NAMALWA (cell line): ENCODE measurements at regions not wholly inside any gene's neighbourhood (a gene's known extent, or its start where the extent isn't known, plus 50 kb on each side); places are given as distances from the start of the nearest gene placed in this dataset.
"Not testable (repeated sequence)": the region's sequence is repeated elsewhere in the genome, so short reads cannot be mapped to it uniquely, and the experiment has no call there.

Experiments used
- DNase-seq: peaks from one replicate; pipeline ENCODE4 v3.0.0-alpha.2; 2015; ENCODE audit warnings: low spot score

- no peak for DNase-seq
Observed at GRCh38 chr13:88424463-88424862, 753.3 kb downstream of the SLITRK5 start.

GRCh38 chr13:88426661-88427060 is 755.5 kb downstream of the SLITRK5 start:
- no peak for DNase-seq

DNA sequence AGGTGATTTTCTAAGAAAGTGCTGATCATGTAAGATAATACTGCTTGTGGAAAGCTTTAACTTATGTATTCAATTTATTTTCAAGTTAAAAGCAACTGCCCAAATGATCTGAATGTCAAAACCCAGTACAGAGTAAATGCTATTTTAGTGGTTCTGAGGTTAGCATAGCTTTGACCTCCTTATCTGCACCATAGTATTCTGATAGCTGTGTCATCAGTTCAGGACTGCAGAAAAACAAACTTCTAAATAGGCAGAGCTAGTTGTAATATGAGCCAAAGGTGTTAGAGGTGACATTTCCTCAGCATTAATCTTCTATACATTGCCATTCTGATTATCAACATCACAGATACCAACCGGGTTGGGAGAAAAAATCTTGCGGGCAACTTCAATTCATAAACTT is 758.7 kb downstream of the SLITRK5 start:
- DNase-seq: no peak

- no peak for DNase-seq
Observed at GRCh38 chr13:88434953-88435352, 763.8 kb downstream of the SLITRK5 start.

- DNase-seq: no peak
Observed at GRCh38 chr13:88436974-88437373, 765.8 kb downstream of the SLITRK5 start.

GRCh38 chr13:88450515-88450914 is 779.3 kb downstream of the SLITRK5 start:
- no peak for DNase-seq

- DNase-seq: peak; percentile 63
Observed at GRCh38 chr13:88456151-88456550, 785.0 kb downstream of the SLITRK5 start.

GRCh38 chr13:88459331-88459730 is 788.2 kb downstream of the SLITRK5 start:
- DNase-seq: no peak

- no peak for DNase-seq
Observed at GRCh38 chr13:88461272-88462009, 790.3 kb downstream of the SLITRK5 start.

DNA sequence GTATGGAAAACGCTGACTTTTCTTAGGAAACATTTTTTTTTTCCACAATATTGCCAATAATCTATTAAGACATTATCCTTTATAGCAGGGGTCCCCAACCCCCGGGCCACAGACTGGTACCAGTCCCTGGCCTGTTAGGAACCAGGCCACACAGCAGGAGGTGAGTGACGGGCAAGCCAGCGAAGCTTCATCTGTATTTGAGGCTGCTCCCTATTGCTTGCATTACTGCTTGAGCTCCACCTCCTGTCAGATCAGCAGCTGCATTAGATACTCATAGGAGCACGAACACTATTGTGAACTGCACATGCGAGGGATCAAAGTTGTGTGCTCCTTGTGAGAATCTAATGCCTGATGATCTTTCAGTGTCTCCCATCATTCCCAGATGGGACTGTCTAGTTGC is 793.7 kb downstream of the SLITRK5 start:
- peak; percentile 68 for DNase-seq

DNA sequence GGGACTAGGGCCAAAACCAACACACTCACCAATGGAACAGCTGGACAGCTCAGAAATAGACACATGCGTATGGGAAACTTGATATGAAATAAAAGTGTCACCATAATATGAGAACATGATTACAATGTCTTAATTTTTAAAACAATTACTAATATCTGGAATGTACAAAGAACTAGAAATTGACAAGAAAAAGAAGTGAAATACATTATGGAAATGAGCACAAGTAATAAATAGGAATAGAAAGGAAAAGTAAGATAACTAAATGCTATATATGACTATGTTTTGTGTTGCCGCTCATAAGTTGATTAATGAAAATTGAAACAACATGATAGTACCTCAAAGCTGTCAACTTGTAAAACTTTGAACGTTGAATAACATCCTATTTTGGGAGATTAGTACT is 801.1 kb downstream of the SLITRK5 start:
- DNase-seq: no peak

DNA sequence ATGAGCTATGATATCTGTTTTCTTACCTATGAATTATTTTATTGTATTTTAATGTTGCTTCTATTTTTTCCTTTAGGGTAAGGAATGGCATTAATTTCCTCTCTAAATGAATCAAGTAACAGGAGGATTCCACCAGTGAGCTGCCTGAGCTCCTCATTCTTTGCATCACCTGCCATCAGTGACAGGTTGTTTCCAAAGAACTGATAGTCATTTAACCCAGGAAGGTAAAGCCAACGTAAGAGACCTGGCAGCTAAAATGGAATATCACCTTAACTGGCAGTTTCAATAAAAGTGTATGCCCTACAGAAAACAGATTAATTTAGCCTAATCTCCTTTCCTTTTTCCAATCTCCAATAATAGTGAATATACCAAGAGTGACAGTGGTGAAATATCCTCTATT is 812.0 kb downstream of the SLITRK5 start:
- DNase-seq: no peak

- DNase-seq: no peak
Observed at GRCh38 chr13:88507909-88508308, 836.7 kb downstream of the SLITRK5 start.

- not testable (repeated sequence) for DNase-seq
Observed at GRCh38 chr13:88512993-88513392, 841.8 kb downstream of the SLITRK5 start.

DNA sequence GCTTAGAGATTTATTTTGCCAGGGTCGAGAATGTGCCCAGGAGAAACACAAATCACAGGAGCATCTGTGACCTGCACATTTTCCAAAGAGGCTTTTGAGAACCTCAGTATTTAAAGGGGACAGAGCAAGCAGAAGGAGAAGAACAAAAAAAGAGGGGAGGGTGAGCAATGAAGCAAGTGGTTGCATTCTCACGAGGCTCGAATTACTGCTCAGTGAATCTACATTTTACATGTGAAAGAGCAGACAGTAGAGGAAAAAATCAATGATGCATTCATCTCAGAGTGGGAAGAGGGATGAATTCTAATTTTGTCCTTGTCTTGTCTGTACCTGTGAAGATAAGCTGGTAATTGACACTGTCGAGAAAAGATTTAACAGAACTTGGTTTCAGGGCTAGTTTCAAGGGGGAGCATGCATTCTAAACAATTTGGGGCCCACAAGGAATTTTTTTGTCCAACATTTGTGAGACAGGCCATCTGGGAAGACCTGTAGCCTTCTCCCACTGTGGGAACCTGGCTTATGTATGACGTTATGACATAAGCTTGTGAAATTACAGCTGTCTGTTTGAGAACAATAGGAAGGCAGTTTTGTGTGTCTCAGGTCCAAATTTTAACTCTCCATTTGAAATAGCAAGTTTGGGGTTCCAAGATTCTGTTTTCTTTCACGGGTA is 855.1 kb downstream of the SLITRK5 start:
- DNase-seq: no peak

DNA sequence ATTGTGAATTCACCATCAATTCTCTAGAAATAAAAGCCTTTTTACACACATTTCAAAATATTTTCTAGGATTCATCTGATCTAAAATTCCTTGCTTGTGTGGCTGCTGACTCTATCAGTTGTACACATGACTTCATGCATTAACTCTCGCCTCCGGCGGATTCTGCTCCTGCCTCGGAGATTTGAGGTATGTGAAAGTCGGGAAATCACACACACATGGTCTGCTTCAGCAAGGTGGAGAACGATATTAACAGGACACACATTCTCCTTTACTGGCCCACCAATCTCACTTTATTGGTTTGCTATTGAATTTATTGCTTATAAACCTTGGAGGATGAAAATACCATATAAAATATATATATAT is 855.7 kb downstream of the SLITRK5 start:
- DNase-seq: no peak

GRCh38 chr13:88541994-88542393 is 870.8 kb downstream of the SLITRK5 start:
- DNase-seq: no peak

DNA sequence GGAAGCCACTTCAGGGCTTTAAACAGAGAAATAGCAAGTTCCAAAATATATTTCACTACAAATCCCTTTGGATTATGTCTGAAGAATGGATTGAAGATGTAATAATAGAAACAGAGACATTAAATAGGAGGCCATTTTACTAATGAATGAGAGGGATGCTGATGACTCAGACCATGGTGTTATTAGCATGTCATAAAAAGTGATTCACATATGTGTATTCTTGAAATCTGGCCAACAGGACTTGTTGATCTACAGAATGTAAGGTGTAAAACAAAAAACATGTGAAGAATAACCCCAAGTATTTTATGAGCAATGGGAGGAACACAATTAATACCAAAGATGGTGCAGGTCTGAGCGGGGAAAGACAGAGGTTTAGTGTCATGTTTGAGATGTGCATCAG is 873.7 kb downstream of the SLITRK5 start:
- DNase-seq: no peak

DNA sequence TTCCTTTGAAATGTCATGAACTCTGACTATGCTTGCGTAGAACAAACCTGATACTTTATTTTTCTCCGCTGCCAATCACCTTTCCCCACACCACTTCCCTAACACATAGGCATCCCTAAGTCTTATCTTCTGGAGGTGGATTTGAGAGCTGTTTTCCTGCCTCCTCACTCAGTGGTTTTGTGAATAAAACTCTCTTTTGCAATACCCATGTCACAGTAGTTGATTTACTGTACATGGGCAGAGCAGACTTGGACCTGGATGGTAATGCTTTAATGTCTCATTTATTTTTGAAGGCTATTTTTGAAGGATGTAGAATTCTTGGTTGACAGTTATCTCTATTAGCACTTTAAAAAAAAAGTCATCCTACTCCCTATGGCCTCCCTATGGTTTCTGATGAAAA is 881.8 kb downstream of the SLITRK5 start:
- no peak for DNase-seq

- no peak for DNase-seq
Observed at GRCh38 chr13:88565566-88565965, 894.4 kb downstream of the SLITRK5 start.

DNA sequence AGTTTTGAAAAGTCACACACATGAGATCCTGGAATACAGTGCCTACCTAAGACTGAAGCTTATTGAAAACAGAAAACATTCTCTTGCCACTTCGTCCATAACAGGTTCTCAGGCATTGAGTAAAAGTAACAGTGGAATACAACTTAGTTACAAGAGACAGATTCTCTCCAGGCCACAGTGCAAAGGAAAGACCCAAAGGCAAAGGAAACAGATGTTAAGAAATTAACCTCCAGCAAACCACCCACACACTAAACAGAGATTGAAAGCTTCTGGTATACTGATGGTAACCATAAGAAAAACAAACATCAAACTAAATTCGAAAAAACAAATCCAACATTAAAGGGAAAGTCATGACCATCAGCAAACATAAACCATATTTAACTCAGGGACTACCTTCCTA is 914.7 kb downstream of the SLITRK5 start:
- no peak for DNase-seq

GRCh38 chr13:88586263-88586662 is 915.1 kb downstream of the SLITRK5 start:
- no peak for DNase-seq

- DNase-seq: no peak
Observed at GRCh38 chr13:88590574-88590973, 919.4 kb downstream of the SLITRK5 start.

GRCh38 chr13:88592105-88592504 is 920.9 kb downstream of the SLITRK5 start:
- DNase-seq: no peak
